ENCODE measurements at regions not wholly inside any gene's neighbourhood (a gene's known extent, or its start where the extent isn't known, plus 50 kb on each side); places are given as distances from the start of the nearest gene placed in this dataset.

GRCh38 chr2:39524061-39524460, 87.0 kb upstream of the MAP4K3 start:
- 63% methylated on average over 2 of the region's 2 CpGs for WGBS

GRCh38 chr2:39524756-39525635, 87.9 kb upstream of the MAP4K3 start:
- no peak for DNase-seq
- Histone ChIP-seq H4K8ac (ENCODE audit: low read length) (no peak overlapping the region), H3K4me3 (ENCODE audit: insufficient read depth in 1 of 2, low read depth in 1 of 2, low read length in 2 of 2) (no peak overlapping the region), H3K14ac (ENCODE audit: low read length in 2 of 2) (peak overlapping the region in 1 of 2 experiments; percentile 57), H3K4me2 (ENCODE audit: low read length, poor library complexity, severe bottlenecking) (no peak overlapping the region), H3K4ac (ENCODE audit: low read depth in 1 of 2, low read length in 2 of 2) (peak overlapping the region; percentile 2 to 61), H3K4me1 (ENCODE audit: control insufficient read depth, insufficient read depth, low read depth, low read length) (peaks cover 8% of the 10 kb centered on the region), H2AFZ (ENCODE audit: low read depth, low read length) (no peak overlapping the region), H3K36me3 (ENCODE audit: control insufficient read depth in 1 of 2, insufficient read depth in 2 of 2, low read depth in 1 of 2, low read length in 2 of 2) (peaks cover 0 to 7% of the 10 kb centered on the region in 2 experiments), H3K9me3 (ENCODE audit: control insufficient read depth, low read length) (peaks cover 9% of the 10 kb centered on the region), H2BK120ac (ENCODE audit: low read depth, low read length) (no peak overlapping the region), H3K23ac (ENCODE audit: low read length in 2 of 2) (peak overlapping the region in 1 of 2 experiments; percentile 85), H2BK15ac (ENCODE audit: low read depth, poor library complexity, severe bottlenecking) (no peak overlapping the region), H2AK5ac (ENCODE audit: low read length, severe bottlenecking) (peak overlapping the region; percentile 78), H2BK12ac (ENCODE audit: low read length in 2 of 2) (peak overlapping the region in 1 of 2 experiments; percentile 73), H2BK5ac (ENCODE audit: low read depth, low read length, poor library complexity, severe bottlenecking) (peak overlapping the region; percentile 9), H3K18ac (ENCODE audit: low read depth in 1 of 2, low read length in 2 of 2) (peak overlapping the region; percentile 3 to 91), H4K91ac (ENCODE audit: low read length) (no peak overlapping the region), H3K79me1 (replicated peaks; ENCODE audit: low read length, poor library complexity, severe bottlenecking) (no peaks in the 10 kb centered on the region), H3K9ac (ENCODE audit: low read length) (no peak overlapping the region), H3K27ac (ENCODE audit: low read length, poor library complexity, severe bottlenecking) (no peak overlapping the region), H3K27me3 (ENCODE audit: control insufficient read depth in 1 of 2, insufficient read depth in 1 of 2, low read length in 2 of 2) (no peaks in the 10 kb centered on the region)
- WGBS: 55% methylated on average over 6 of the region's 7 CpGs

More at GRCh38 chr2:39524061-39524460, 87.0 kb upstream of the MAP4K3 start:
- Histone ChIP-seq H2BK15ac (ENCODE audit: low read depth, poor library complexity, severe bottlenecking) (peak overlapping the region; percentile 96), H3K23ac (ENCODE audit: low read length in 2 of 2) (no peak overlapping the region), H3K4me2 (ENCODE audit: low read length, poor library complexity, severe bottlenecking) (no peak overlapping the region), H3K4ac (ENCODE audit: low read depth in 1 of 2, low read length in 2 of 2) (peak overlapping the region in 1 of 2 experiments; percentile 86), H3K27ac (ENCODE audit: low read length, poor library complexity, severe bottlenecking) (peak overlapping the region; percentile 90), H3K9ac (ENCODE audit: low read length) (no peak overlapping the region), H3K18ac (ENCODE audit: low read depth in 1 of 2, low read length in 2 of 2) (peak overlapping the region in 1 of 2 experiments; percentile 87), H3K27me3 (ENCODE audit: control insufficient read depth in 1 of 2, insufficient read depth in 1 of 2, low read length in 2 of 2) (no peaks in the 10 kb centered on the region), H2BK5ac (ENCODE audit: low read depth, low read length, poor library complexity, severe bottlenecking) (peak overlapping the region; percentile 82), H3K9me3 (ENCODE audit: control insufficient read depth, low read length) (peaks cover 9% of the 10 kb centered on the region), H2AFZ (ENCODE audit: low read depth, low read length) (no peak overlapping the region), H3K14ac (ENCODE audit: low read length in 2 of 2) (peak overlapping the region in 1 of 2 experiments; percentile 49), H4K91ac (ENCODE audit: low read length) (peak overlapping the region; percentile 74), H2AK5ac (ENCODE audit: low read length, severe bottlenecking) (peak overlapping the region; percentile 85), H3K36me3 (ENCODE audit: control insufficient read depth in 1 of 2, insufficient read depth in 2 of 2, low read depth in 1 of 2, low read length in 2 of 2) (peaks cover 0 to 7% of the 10 kb centered on the region in 2 experiments), H4K8ac (ENCODE audit: low read length) (peak overlapping the region; percentile 69), H2BK12ac (ENCODE audit: low read length in 2 of 2) (peak overlapping the region; percentile 7 to 75), H3K4me1 (ENCODE audit: control insufficient read depth, insufficient read depth, low read depth, low read length) (peaks cover 6% of the 10 kb centered on the region), H2BK120ac (ENCODE audit: low read depth, low read length) (no peak overlapping the region), H3K79me1 (replicated peaks; ENCODE audit: low read length, poor library complexity, severe bottlenecking) (no peaks in the 10 kb centered on the region), H3K4me3 (ENCODE audit: insufficient read depth in 1 of 2, low read depth in 1 of 2, low read length in 2 of 2) (no peak overlapping the region)
- no peak for DNase-seq

GRCh38 chr2:39525636-39526412, 88.7 kb upstream of the MAP4K3 start:
- Histone ChIP-seq H2AFZ (ENCODE audit: low read depth, low read length) (no peak overlapping the region), H3K23ac (ENCODE audit: low read length in 2 of 2) (no peak overlapping the region), H2BK120ac (ENCODE audit: low read depth, low read length) (no peak overlapping the region), H3K36me3 (ENCODE audit: control insufficient read depth in 1 of 2, insufficient read depth in 2 of 2, low read depth in 1 of 2, low read length in 2 of 2) (peaks cover 0 to 7% of the 10 kb centered on the region in 2 experiments), H2BK15ac (ENCODE audit: low read depth, poor library complexity, severe bottlenecking) (peak overlapping the region; percentile 40), H4K91ac (ENCODE audit: low read length) (no peak overlapping the region), H2BK5ac (ENCODE audit: low read depth, low read length, poor library complexity, severe bottlenecking) (no peak overlapping the region), H3K9me3 (ENCODE audit: control insufficient read depth, low read length) (peaks cover 9% of the 10 kb centered on the region), H2BK12ac (ENCODE audit: low read length in 2 of 2) (peak overlapping the region; percentile 76 to 97), H2AK5ac (ENCODE audit: low read length, severe bottlenecking) (peak overlapping the region; percentile 93), H3K27ac (ENCODE audit: low read length, poor library complexity, severe bottlenecking) (no peak overlapping the region), H3K4ac (ENCODE audit: low read depth in 1 of 2, low read length in 2 of 2) (peak overlapping the region; percentile 68 to 84), H3K4me3 (ENCODE audit: insufficient read depth in 1 of 2, low read depth in 1 of 2, low read length in 2 of 2) (no peak overlapping the region), H3K4me2 (ENCODE audit: low read length, poor library complexity, severe bottlenecking) (no peak overlapping the region), H3K27me3 (ENCODE audit: control insufficient read depth in 1 of 2, insufficient read depth in 1 of 2, low read length in 2 of 2) (no peaks in the 10 kb centered on the region), H3K18ac (ENCODE audit: low read depth in 1 of 2, low read length in 2 of 2) (peak overlapping the region; percentile 3 to 76), H3K14ac (ENCODE audit: low read length in 2 of 2) (peak overlapping the region in 1 of 2 experiments; percentile 86), H4K8ac (ENCODE audit: low read length) (no peak overlapping the region), H3K79me1 (replicated peaks; ENCODE audit: low read length, poor library complexity, severe bottlenecking) (no peaks in the 10 kb centered on the region), H3K4me1 (ENCODE audit: control insufficient read depth, insufficient read depth, low read depth, low read length) (peaks cover 9% of the 10 kb centered on the region), H3K9ac (ENCODE audit: low read length) (no peak overlapping the region)
- no peak for DNase-seq
- 91% methylated on average over 6 of the region's 7 CpGs for WGBS

GRCh38 chr2:39528701-39529100, 91.6 kb upstream of the MAP4K3 start:
- Histone ChIP-seq H3K4me3 (ENCODE audit: insufficient read depth in 1 of 2, low read depth in 1 of 2, low read length in 2 of 2) (no peak overlapping the region), H2BK120ac (ENCODE audit: low read depth, low read length) (no peak overlapping the region), H3K27me3 (ENCODE audit: control insufficient read depth in 1 of 2, insufficient read depth in 1 of 2, low read length in 2 of 2) (no peaks in the 10 kb centered on the region), H2BK12ac (ENCODE audit: low read length in 2 of 2) (peak overlapping the region; percentile 37 to 96), H4K8ac (ENCODE audit: low read length) (no peak overlapping the region), H3K36me3 (ENCODE audit: control insufficient read depth in 1 of 2, insufficient read depth in 2 of 2, low read depth in 1 of 2, low read length in 2 of 2) (no peaks in the 10 kb centered on the region), H2BK15ac (ENCODE audit: low read depth, poor library complexity, severe bottlenecking) (no peak overlapping the region), H3K4ac (ENCODE audit: low read depth in 1 of 2, low read length in 2 of 2) (peak overlapping the region in 1 of 2 experiments; percentile 81), H3K9me3 (ENCODE audit: control insufficient read depth, low read length) (no peaks in the 10 kb centered on the region), H2BK5ac (ENCODE audit: low read depth, low read length, poor library complexity, severe bottlenecking) (no peak overlapping the region), H3K79me1 (replicated peaks; ENCODE audit: low read length, poor library complexity, severe bottlenecking) (no peaks in the 10 kb centered on the region), H3K18ac (ENCODE audit: low read depth in 1 of 2, low read length in 2 of 2) (peak overlapping the region; percentile 72 to 88), H3K4me1 (ENCODE audit: control insufficient read depth, insufficient read depth, low read depth, low read length) (peaks cover 7% of the 10 kb centered on the region), H3K27ac (ENCODE audit: low read length, poor library complexity, severe bottlenecking) (no peak overlapping the region), H4K91ac (ENCODE audit: low read length) (peak overlapping the region; percentile 91), H2AK5ac (ENCODE audit: low read length, severe bottlenecking) (no peak overlapping the region), H3K9ac (ENCODE audit: low read length) (no peak overlapping the region), H3K14ac (ENCODE audit: low read length in 2 of 2) (no peak overlapping the region), H3K23ac (ENCODE audit: low read length in 2 of 2) (no peak overlapping the region), H2AFZ (ENCODE audit: low read depth, low read length) (no peak overlapping the region), H3K4me2 (ENCODE audit: low read length, poor library complexity, severe bottlenecking) (no peak overlapping the region)
- DNase-seq: peak; percentile 30
- 70% methylated on average over 5 of the region's 5 CpGs for WGBS

All from mesenchymal stem cell (in vitro differentiated cells and primary cell).